Gastroesophageal sphincter (tissue), 3 donors: ENCODE measurements at regions not wholly inside any gene's neighbourhood (a gene's known extent, or its start where the extent isn't known, plus 50 kb on each side); places are given as distances from the start of the nearest gene placed in this dataset.

Experiments
- CTCF ChIP-seq, 4 experiments: fragments of 200-600 bp in 2 of 4; fragments of 450-650 bp in 2 of 4; sonication (generic) in 1 of 4; IDR thresholded peaks; one replicate each; pipeline ENCODE4 v1.5.1; 2017 to 2019; ENCODE audit warnings: antibody characterized with exemption in 4 of 4, mild to moderate bottlenecking in 2 of 4, moderate library complexity in 2 of 4
- POLR2AphosphoS5 ChIP-seq: sonication (generic); formaldehyde crosslinking; IDR thresholded peaks from one replicate; pipeline ENCODE4 v1.6.1; 2017; ENCODE audit warnings: antibody characterized with exemption

- no peak for TF ChIP-seq CTCF (IDR thresholded peaks at IDR 0.05)
- no peak for TF ChIP-seq POLR2AphosphoS5
Measured at GRCh38 chr5:37983463-37983862, 143.6 kb upstream of the GDNF start.
